ENCODE measurements at regions not wholly inside any gene's neighbourhood (a gene's known extent, or its start where the extent isn't known, plus 50 kb on each side); places are given as distances from the start of the nearest gene placed in this dataset.

DNA sequence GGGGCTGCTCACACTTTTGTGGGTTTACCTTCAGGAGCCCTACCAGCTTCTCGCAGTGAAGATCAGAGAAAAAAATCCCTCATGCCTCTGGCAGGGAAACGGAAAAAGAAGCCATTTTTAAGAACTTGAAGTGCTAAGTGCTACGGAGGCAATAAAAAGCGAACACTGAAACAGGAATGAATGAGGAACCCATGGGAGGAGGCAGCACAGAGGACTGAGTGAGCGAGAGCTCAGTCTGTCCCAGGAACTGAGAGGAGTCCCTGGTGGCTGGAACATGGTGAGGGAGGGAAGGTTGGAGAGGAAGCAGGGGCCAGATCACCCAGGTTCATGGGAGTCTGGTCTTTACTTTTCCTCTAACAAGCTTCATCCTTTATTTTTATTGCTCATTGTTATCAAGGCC is 228.1 kb upstream of the PROK2 start:
- Histone ChIP-seq H3K9me3 (no peaks in the 10 kb centered on the region), H3K36me3 (ENCODE audit: low read depth, missing control alignments) (no peaks in the 10 kb centered on the region), H3K4me1 (no peaks in the 10 kb centered on the region), H3K4me3 (no peak overlapping the region), H3K27me3 (no peaks in the 10 kb centered on the region), H3K27ac (no peak overlapping the region)
- WGBS, 2 donors = 52% methylated on average over 5 of the region's 5 CpGs
- TF ChIP-seq POLR2A (IDR thresholded peaks at IDR 0.05) = no peak
- TF ChIP-seq, protein P1, sequence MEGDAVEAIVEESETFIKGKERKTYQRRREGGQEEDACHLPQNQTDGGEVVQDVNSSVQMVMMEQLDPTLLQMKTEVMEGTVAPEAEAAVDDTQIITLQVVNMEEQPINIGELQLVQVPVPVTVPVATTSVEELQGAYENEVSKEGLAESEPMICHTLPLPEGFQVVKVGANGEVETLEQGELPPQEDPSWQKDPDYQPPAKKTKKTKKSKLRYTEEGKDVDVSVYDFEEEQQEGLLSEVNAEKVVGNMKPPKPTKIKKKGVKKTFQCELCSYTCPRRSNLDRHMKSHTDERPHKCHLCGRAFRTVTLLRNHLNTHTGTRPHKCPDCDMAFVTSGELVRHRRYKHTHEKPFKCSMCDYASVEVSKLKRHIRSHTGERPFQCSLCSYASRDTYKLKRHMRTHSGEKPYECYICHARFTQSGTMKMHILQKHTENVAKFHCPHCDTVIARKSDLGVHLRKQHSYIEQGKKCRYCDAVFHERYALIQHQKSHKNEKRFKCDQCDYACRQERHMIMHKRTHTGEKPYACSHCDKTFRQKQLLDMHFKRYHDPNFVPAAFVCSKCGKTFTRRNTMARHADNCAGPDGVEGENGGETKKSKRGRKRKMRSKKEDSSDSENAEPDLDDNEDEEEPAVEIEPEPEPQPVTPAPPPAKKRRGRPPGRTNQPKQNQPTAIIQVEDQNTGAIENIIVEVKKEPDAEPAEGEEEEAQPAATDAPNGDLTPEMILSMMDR (IDR thresholded peaks at IDR 0.05) = no peak
- no peak for DNase-seq
- intact Hi-C loops (cut with DNase I; ENCODE audit: low total_unique reads) = no loop called here

DNA sequence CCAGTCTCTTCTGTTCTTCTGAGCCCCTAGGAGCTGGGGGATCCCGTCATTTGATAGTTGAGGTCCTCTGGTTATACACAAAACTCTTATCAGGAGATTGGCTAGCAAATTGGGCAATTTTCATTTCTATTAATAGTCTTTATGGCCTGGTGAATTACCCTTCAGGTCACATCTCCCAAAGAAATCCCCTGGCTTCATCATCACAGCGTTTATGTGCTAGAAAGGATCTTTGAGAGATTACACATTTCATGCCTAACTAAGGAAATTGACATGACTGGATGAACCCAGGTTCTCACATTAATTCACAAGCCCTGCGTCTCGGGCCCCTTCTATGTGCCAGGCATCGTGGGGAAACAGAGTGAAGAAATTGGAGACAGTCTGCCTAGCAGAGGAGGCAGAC is 227.4 kb upstream of the PROK2 start:
- no peak for DNase-seq
- no peaks in the 10 kb centered on the region for H3K36me3 ChIP-seq (ENCODE audit: low read depth, missing control alignments)
- H3K27ac ChIP-seq = no peak overlapping the region
- TF ChIP-seq POLR2A (IDR thresholded peaks at IDR 0.05) = no peak
- TF ChIP-seq, protein P1 (IDR thresholded peaks at IDR 0.05) = no peak
- no peaks in the 10 kb centered on the region for H3K4me1 ChIP-seq
- intact Hi-C loops (cut with DNase I; ENCODE audit: low total_unique reads) = no loop called here
- H3K27me3 ChIP-seq = no peaks in the 10 kb centered on the region
- H3K4me3 ChIP-seq = no peak overlapping the region
- no peaks in the 10 kb centered on the region for H3K9me3 ChIP-seq
- WGBS, 2 donors = 84 to 94% methylated on average over 5 of the region's 5 CpGs

DNA sequence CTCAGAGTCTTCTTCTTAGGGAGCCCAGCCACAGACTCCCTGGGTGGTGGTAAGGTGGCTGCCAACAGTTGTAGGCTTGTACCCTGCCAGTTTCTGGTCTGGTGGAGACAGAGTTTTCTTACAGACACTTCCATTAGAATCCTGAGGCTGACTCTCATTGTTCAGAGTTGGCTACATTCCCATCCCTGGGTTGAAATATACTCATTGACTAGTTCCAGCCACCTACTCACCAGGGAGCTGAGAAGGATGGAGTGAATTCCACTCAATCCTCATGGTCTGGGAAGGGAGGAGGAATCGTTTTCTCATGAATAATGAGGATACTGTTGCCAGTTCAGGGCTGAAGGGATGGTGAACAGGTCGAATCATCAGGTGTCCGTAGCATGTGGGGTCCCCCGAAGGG is 226.5 kb upstream of the PROK2 start:
- TF ChIP-seq, protein P1 (IDR thresholded peaks at IDR 0.05) = no peak
- TF ChIP-seq POLR2A (IDR thresholded peaks at IDR 0.05) = no peak
- Histone ChIP-seq H3K4me3 (no peak overlapping the region), H3K4me1 (no peaks in the 10 kb centered on the region), H3K36me3 (ENCODE audit: low read depth, missing control alignments) (no peaks in the 10 kb centered on the region), H3K9me3 (no peaks in the 10 kb centered on the region), H3K27me3 (no peaks in the 10 kb centered on the region), H3K27ac (no peak overlapping the region)
- DNase-seq = no peak
- WGBS, 2 donors = 86% methylated on average over 4 of the region's 4 CpGs
- intact Hi-C loops (cut with DNase I; ENCODE audit: low total_unique reads) = no loop called here

DNA sequence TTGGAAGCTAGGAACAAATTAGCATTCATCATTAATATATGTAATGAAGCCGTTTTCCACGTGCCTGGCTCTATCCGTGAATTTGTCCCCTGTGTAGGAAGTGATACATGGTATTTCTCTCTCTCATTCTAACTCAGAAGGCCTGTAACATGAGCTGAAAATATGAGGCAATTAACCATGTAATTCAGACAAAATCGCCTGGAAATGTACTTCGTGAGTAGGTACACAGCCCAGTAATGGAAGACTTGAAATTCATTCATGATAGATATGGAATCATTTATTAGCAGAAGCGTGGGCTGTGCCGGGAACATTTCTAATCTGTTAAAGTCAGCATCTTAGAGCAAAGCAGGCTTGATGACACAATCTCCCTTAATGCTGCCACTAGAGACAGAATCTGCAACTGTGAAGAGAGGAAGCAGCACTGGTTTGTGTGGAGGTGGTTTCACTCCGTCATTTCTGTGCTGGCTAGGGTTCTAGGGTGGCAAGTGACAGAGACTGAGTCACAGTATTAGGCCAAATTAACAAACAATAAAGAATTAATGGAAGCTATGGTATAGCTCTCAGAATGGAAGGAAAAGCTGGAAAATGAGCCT is 225.0 kb upstream of the PROK2 start:
- DNase-seq = no peak
- intact Hi-C loops (cut with DNase I; ENCODE audit: low total_unique reads) = no loop called here
- WGBS, 2 donors = 69 to 83% methylated on average over 8 of the region's 8 CpGs

More for the DNA sequence above, 225.0 kb upstream of the PROK2 start:
- H3K36me3 ChIP-seq (ENCODE audit: low read depth, missing control alignments) = no peaks in the 10 kb centered on the region
- no peak overlapping the region for H3K4me3 ChIP-seq
- H3K27ac ChIP-seq = no peak overlapping the region
- no peaks in the 10 kb centered on the region for H3K4me1 ChIP-seq
- TF ChIP-seq, protein P1 (IDR thresholded peaks at IDR 0.05) = no peak
- TF ChIP-seq POLR2A (IDR thresholded peaks at IDR 0.05) = no peak
- H3K9me3 ChIP-seq = no peaks in the 10 kb centered on the region
- H3K27me3 ChIP-seq = no peaks in the 10 kb centered on the region

All from testis (tissue), 2 donors.